Myocyte (in vitro differentiated cells): ENCODE measurements at regions not wholly inside any gene's neighbourhood (a gene's known extent, or its start where the extent isn't known, plus 50 kb on each side); places are given as distances from the start of the nearest gene placed in this dataset.
"Not testable (repeated sequence)": the region's sequence is repeated elsewhere in the genome, so short reads cannot be mapped to it uniquely, and the experiment has no call there.

ENCODE experiments used
- DNase-seq: peaks from one replicate; pipeline ENCODE4 v3.0.0-alpha.2; 2012; ENCODE audit warnings: low read depth

GRCh38 chr15:20473465-20473864 lies 68.1 kb downstream of the GOLGA6L6 start:
- not testable (repeated sequence) for DNase-seq

- DNase-seq: not testable (repeated sequence)
Observed at GRCh38 chr15:20472983-20473382, 68.6 kb downstream of the GOLGA6L6 start.

GRCh38 chr15:20470810-20471209 lies 70.8 kb downstream of the GOLGA6L6 start:
- not testable (repeated sequence) for DNase-seq

GRCh38 chr15:20441138-20441537 lies 100.5 kb downstream of the GOLGA6L6 start:
- not testable (repeated sequence) for DNase-seq

GRCh38 chr15:20440390-20440789 lies 101.2 kb downstream of the GOLGA6L6 start:
- DNase-seq: not testable (repeated sequence)

GRCh38 chr15:20439111-20439510 lies 102.5 kb downstream of the GOLGA6L6 start:
- not testable (repeated sequence) for DNase-seq

GRCh38 chr15:20438255-20438654 lies 103.3 kb downstream of the GOLGA6L6 start:
- not testable (repeated sequence) for DNase-seq

GRCh38 chr15:20433468-20433867 lies 108.1 kb downstream of the GOLGA6L6 start:
- DNase-seq: not testable (repeated sequence)

- DNase-seq: not testable (repeated sequence)
Observed at GRCh38 chr15:20430495-20430894, 111.1 kb downstream of the GOLGA6L6 start.

- DNase-seq: not testable (repeated sequence)
Observed at GRCh38 chr15:20420710-20421109, 120.9 kb downstream of the GOLGA6L6 start.

GRCh38 chr15:20416618-20417017 lies 125.0 kb downstream of the GOLGA6L6 start:
- not testable (repeated sequence) for DNase-seq

- not testable (repeated sequence) for DNase-seq
Observed at GRCh38 chr15:20409667-20410198, 131.9 kb downstream of the GOLGA6L6 start.

- no peak for DNase-seq
Observed at GRCh38 chr15:20409247-20409646, 132.4 kb downstream of the GOLGA6L6 start.

GRCh38 chr15:20407553-20407952 lies 134.0 kb downstream of the GOLGA6L6 start:
- DNase-seq: no peak

- DNase-seq: not testable (repeated sequence)
Observed at GRCh38 chr15:20404571-20404970, 137.0 kb downstream of the GOLGA6L6 start.

GRCh38 chr15:20402586-20402985 lies 139.0 kb downstream of the GOLGA6L6 start:
- DNase-seq: not testable (repeated sequence)

- not testable (repeated sequence) for DNase-seq
Observed at GRCh38 chr15:20401058-20401457, 140.5 kb downstream of the GOLGA6L6 start.

GRCh38 chr15:20398680-20399079 lies 142.9 kb downstream of the GOLGA6L6 start:
- not testable (repeated sequence) for DNase-seq

GRCh38 chr15:20388161-20388560 lies 153.4 kb downstream of the GOLGA6L6 start:
- not testable (repeated sequence) for DNase-seq

GRCh38 chr15:20386198-20386597 lies 155.4 kb downstream of the GOLGA6L6 start:
- no peak for DNase-seq

GRCh38 chr15:20380199-20380598 lies 161.4 kb downstream of the GOLGA6L6 start:
- DNase-seq: not testable (repeated sequence)

- DNase-seq: no peak
Observed at GRCh38 chr15:20376872-20377271, 164.7 kb downstream of the GOLGA6L6 start.

GRCh38 chr15:20372416-20372815 lies 169.2 kb downstream of the GOLGA6L6 start:
- not testable (repeated sequence) for DNase-seq
